ENCODE measurements at regions not wholly inside any gene's neighbourhood (a gene's known extent, or its start where the extent isn't known, plus 50 kb on each side); places are given as distances from the start of the nearest gene placed in this dataset.

DNA sequence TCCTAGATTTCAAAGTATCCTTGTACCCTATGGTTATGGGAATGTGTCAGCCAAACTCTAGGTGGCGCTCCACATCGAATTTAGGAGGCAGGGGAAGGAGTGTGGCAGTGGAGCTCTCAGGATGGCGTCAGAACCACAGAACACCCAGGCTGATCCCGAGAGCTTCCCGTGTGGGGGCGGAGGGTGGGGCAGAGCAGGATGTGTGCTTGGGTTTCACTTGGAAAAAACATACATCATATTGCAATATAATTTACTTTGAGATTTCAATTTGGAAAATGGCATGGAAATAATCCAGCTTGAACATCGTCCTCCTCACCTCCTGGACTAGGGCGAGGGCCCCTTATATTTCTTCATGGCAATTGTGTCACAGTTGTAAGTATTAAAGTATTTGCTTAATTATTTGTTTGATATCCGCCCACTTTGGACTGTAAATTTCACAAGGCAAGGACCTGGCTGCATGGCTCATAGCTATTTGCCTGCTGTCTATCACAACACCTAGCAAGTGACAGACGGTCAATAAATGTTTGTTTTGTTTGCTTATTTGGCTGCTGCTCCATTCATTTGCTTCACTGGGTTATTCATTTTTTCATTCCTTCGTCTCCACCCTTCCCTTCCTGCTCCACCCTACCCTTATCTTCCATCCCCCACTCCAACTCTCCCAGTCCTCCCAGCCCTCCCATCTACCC, 221.5 kb upstream of the HMGA2 start:
- H3K36me3 ChIP-seq (ENCODE audit: insufficient read depth, low read length): no peaks in the 10 kb centered on the region
- TF ChIP-seq, protein P1, sequence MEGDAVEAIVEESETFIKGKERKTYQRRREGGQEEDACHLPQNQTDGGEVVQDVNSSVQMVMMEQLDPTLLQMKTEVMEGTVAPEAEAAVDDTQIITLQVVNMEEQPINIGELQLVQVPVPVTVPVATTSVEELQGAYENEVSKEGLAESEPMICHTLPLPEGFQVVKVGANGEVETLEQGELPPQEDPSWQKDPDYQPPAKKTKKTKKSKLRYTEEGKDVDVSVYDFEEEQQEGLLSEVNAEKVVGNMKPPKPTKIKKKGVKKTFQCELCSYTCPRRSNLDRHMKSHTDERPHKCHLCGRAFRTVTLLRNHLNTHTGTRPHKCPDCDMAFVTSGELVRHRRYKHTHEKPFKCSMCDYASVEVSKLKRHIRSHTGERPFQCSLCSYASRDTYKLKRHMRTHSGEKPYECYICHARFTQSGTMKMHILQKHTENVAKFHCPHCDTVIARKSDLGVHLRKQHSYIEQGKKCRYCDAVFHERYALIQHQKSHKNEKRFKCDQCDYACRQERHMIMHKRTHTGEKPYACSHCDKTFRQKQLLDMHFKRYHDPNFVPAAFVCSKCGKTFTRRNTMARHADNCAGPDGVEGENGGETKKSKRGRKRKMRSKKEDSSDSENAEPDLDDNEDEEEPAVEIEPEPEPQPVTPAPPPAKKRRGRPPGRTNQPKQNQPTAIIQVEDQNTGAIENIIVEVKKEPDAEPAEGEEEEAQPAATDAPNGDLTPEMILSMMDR (conservative IDR thresholded peaks at IDR 0.05; ENCODE audit: low read length): peak; percentile 72
- no peak for TF ChIP-seq EZH2phosphoT487 (IDR thresholded peaks at IDR 0.05; ENCODE audit: borderline replicate concordance, low read depth, low read length)
- no peaks in the 10 kb centered on the region for H3K9me3 ChIP-seq (ENCODE audit: low read length)
- no peaks in the 10 kb centered on the region for H3K9me2 ChIP-seq (ENCODE audit: insufficient read depth, low read length)
- ChIA-PET CTCF (ENCODE audit: unreplicated experiment) (no interaction called here), POLR2A (no interaction called here)
- H3K79me2 ChIP-seq (ENCODE audit: insufficient read depth, low read depth, low read length): no peaks in the 10 kb centered on the region
- intact Hi-C loops (cut with micrococcal nuclease; ENCODE audit: unreplicated experiment): no loop called here
- no peaks in the 10 kb centered on the region for H3K4me1 ChIP-seq (ENCODE audit: insufficient read depth, low read length, poor library complexity, severe bottlenecking)
- H3K4me2 ChIP-seq (ENCODE audit: low read length): no peak overlapping the region
- no peaks in the 10 kb centered on the region for H4K20me1 ChIP-seq (ENCODE audit: insufficient read depth, low read length)
- H2AFZ ChIP-seq (ENCODE audit: low read length): no peak overlapping the region
- no peak overlapping the region for H3K27ac ChIP-seq (ENCODE audit: low read depth, low read length, poor library complexity, severe bottlenecking)
- H3K4me3 ChIP-seq (ENCODE audit: low read depth, low read length, poor library complexity, severe bottlenecking): no peak overlapping the region
- DNase-seq (ENCODE audit: low spot score): peak; percentile 18
- BruUV-seq (replicated peaks): no TSS peak

DNA sequence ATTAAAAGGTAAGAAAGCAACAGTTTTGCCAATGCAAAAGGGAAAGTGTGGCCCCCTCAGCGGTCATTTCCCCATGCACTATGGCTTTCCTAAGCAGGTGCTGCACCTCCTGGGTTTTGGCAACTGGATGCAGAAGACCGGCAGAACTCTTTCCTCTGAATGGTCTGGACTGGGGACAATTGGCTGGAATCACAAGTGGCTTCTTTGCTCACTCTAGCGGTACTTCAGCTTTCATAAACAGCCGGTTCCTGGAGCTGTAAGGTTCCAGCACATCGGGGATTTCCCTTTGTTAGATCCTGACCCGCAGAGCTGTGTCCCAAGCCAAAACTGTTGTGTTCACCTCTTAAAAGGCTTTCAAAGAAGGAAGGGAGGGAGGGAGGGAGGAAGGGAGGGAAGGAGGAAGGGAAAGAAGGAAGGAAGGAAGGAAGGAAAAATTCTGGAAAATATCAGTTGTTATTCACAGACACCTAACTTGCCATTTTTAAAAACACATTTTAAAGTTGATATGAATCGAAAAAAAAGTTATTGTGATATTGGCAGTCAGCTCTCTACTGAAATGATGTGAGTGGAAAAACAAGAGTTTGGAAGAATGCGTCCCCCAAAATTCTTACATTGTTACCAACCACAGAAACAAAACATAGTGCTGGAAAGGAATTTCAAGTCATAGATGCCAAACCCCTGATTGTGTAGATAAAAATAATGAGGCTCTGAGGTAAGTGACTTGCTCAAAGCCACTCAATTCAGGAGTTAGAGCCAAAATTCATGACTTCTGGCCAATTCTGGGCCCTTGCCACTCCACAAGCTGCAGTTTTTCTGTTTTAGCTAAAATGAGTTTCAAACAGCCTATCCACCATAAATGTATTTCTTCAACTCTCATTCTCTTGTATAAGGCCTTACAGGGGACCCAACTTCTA, 220.6 kb upstream of the HMGA2 start:
- intact Hi-C loops (cut with micrococcal nuclease; ENCODE audit: unreplicated experiment): no loop called here
- H3K27ac ChIP-seq (ENCODE audit: low read depth, low read length, poor library complexity, severe bottlenecking): no peak overlapping the region
- H4K20me1 ChIP-seq (ENCODE audit: insufficient read depth, low read length): no peaks in the 10 kb centered on the region
- TF ChIP-seq EZH2phosphoT487 (IDR thresholded peaks at IDR 0.05; ENCODE audit: borderline replicate concordance, low read depth, low read length): no peak
- TF ChIP-seq, protein P1 (conservative IDR thresholded peaks at IDR 0.05; ENCODE audit: low read length): no peak
- H3K4me1 ChIP-seq (ENCODE audit: insufficient read depth, low read length, poor library complexity, severe bottlenecking): no peaks in the 10 kb centered on the region
- CTCF ChIA-PET (ENCODE audit: unreplicated experiment): no interaction called here
- H3K4me3 ChIP-seq (ENCODE audit: low read depth, low read length, poor library complexity, severe bottlenecking): no peak overlapping the region
- no peaks in the 10 kb centered on the region for H3K9me3 ChIP-seq (ENCODE audit: low read length)
- H3K4me2 ChIP-seq (ENCODE audit: low read length): no peak overlapping the region
- H3K79me2 ChIP-seq (ENCODE audit: insufficient read depth, low read depth, low read length): no peaks in the 10 kb centered on the region
- BruUV-seq (replicated peaks): no TSS peak
- H3K36me3 ChIP-seq (ENCODE audit: insufficient read depth, low read length): no peaks in the 10 kb centered on the region
- POLR2A ChIA-PET: interaction anchor here (0.6 kb wide), 1 partner anchor 282 kb away, joined by 3 read pairs; no protein-coding TSS in a partner anchor
- H2AFZ ChIP-seq (ENCODE audit: low read length): no peak overlapping the region
- DNase-seq (ENCODE audit: low spot score): no peak
- no peaks in the 10 kb centered on the region for H3K9me2 ChIP-seq (ENCODE audit: insufficient read depth, low read length)

DNA sequence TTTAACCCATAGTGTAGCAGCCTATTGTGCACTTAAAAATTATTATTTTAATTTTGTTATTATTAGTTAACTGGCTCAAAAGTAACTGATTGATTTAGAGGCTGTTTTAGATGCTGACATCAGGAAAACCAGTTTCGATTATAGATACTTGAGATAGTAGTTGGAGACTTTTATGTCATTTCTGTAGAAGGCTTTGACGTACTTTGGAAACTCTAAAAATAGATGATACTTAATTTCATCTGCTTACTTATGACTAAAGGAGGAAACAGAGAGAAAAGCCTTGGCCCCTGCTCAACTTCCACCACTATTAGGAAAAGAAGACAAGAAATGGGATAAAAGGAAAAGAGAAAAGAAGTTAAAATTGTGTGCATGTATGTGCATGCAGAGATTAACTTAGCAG, 219.3 kb upstream of the HMGA2 start:
- no peaks in the 10 kb centered on the region for H3K79me2 ChIP-seq (ENCODE audit: insufficient read depth, low read depth, low read length)
- no peak overlapping the region for H3K27ac ChIP-seq (ENCODE audit: low read depth, low read length, poor library complexity, severe bottlenecking)
- intact Hi-C loops (cut with micrococcal nuclease; ENCODE audit: unreplicated experiment): no loop called here
- H3K9me3 ChIP-seq (ENCODE audit: low read length): no peaks in the 10 kb centered on the region
- TF ChIP-seq, protein P1 (conservative IDR thresholded peaks at IDR 0.05; ENCODE audit: low read length): no peak
- TF ChIP-seq EZH2phosphoT487 (IDR thresholded peaks at IDR 0.05; ENCODE audit: borderline replicate concordance, low read depth, low read length): no peak
- no TSS peak for BruUV-seq (replicated peaks)
- no peaks in the 10 kb centered on the region for H3K36me3 ChIP-seq (ENCODE audit: insufficient read depth, low read length)
- no peak overlapping the region for H3K4me3 ChIP-seq (ENCODE audit: low read depth, low read length, poor library complexity, severe bottlenecking)
- H3K4me2 ChIP-seq (ENCODE audit: low read length): no peak overlapping the region
- H2AFZ ChIP-seq (ENCODE audit: low read length): no peak overlapping the region
- no peaks in the 10 kb centered on the region for H3K9me2 ChIP-seq (ENCODE audit: insufficient read depth, low read length)
- H3K4me1 ChIP-seq (ENCODE audit: insufficient read depth, low read length, poor library complexity, severe bottlenecking): no peaks in the 10 kb centered on the region
- ChIA-PET CTCF (ENCODE audit: unreplicated experiment) (no interaction called here), POLR2A (no interaction called here)
- no peak for DNase-seq (ENCODE audit: low spot score)
- no peaks in the 10 kb centered on the region for H4K20me1 ChIP-seq (ENCODE audit: insufficient read depth, low read length)

Measured in OCI-LY7 (cell line).